ENCODE measurements at regions not wholly inside any gene's neighbourhood (a gene's known extent, or its start where the extent isn't known, plus 50 kb on each side); places are given as distances from the start of the nearest gene placed in this dataset.

GRCh38 chrX:16466640-16467432, 183.1 kb upstream of the S100G start:
- no peaks in the 10 kb centered on the region for H3K36me3 Mint-ChIP-seq
- H3K27ac Mint-ChIP-seq = no peak overlapping the region
- POLR2A ChIA-PET = no interaction called here
- no peak overlapping the region for H3K4me3 Mint-ChIP-seq
- H3K9me3 Mint-ChIP-seq = no peaks in the 10 kb centered on the region
- DNase-seq = no peak
- H3K27me3 Mint-ChIP-seq = no peaks in the 10 kb centered on the region
- no peak for ATAC-seq (ENCODE audit: low read depth)
- peaks cover 1% of the 10 kb centered on the region for H3K4me1 Mint-ChIP-seq

- DNase-seq (no peak), ATAC-seq (ENCODE audit: low read depth) (no peak)
- POLR2A ChIA-PET = no interaction called here
- no peak overlapping the region for H3K4me3 Mint-ChIP-seq
- H3K36me3 Mint-ChIP-seq = no peaks in the 10 kb centered on the region
- H3K27ac Mint-ChIP-seq = no peak overlapping the region
- H3K27me3 Mint-ChIP-seq = peaks cover 2% of the 10 kb centered on the region
- peaks cover 7% of the 10 kb centered on the region for H3K4me1 Mint-ChIP-seq
- H3K9me3 Mint-ChIP-seq = no peaks in the 10 kb centered on the region
These were observed 180.1 kb upstream of the S100G start for GRCh38 chrX:16469870-16470269.

- Mint-ChIP-seq H3K27me3 (peaks cover 2% of the 10 kb centered on the region), H3K4me3 (no peak overlapping the region), H3K36me3 (no peaks in the 10 kb centered on the region), H3K4me1 (peaks cover 7% of the 10 kb centered on the region), H3K9me3 (no peaks in the 10 kb centered on the region), H3K27ac (peak overlapping the region; percentile 40)
- POLR2A ChIA-PET = no interaction called here
- DNase-seq (no peak), ATAC-seq (ENCODE audit: low read depth) (no peak)
These were observed 177.6 kb upstream of the S100G start for GRCh38 chrX:16472345-16472744.

- H3K27me3 Mint-ChIP-seq = peaks cover 2% of the 10 kb centered on the region
- H3K4me3 Mint-ChIP-seq = no peak overlapping the region
- POLR2A ChIA-PET = no interaction called here
- DNase-seq (no peak), ATAC-seq (ENCODE audit: low read depth) (no peak)
- peaks cover 1% of the 10 kb centered on the region for H3K9me3 Mint-ChIP-seq
- no peak overlapping the region for H3K27ac Mint-ChIP-seq
- peaks cover 7% of the 10 kb centered on the region for H3K4me1 Mint-ChIP-seq
- no peaks in the 10 kb centered on the region for H3K36me3 Mint-ChIP-seq
These were observed 175.4 kb upstream of the S100G start for GRCh38 chrX:16474511-16474910.

- Mint-ChIP-seq H3K36me3 (no peaks in the 10 kb centered on the region), H3K27ac (no peak overlapping the region), H3K9me3 (peaks cover 1% of the 10 kb centered on the region), H3K4me1 (peaks cover 7% of the 10 kb centered on the region), H3K27me3 (peaks cover 2% of the 10 kb centered on the region), H3K4me3 (no peak overlapping the region)
- ATAC-seq (ENCODE audit: low read depth) (no peak), DNase-seq (no peak)
- POLR2A ChIA-PET = no interaction called here
These were observed 173.9 kb upstream of the S100G start for GRCh38 chrX:16476009-16476408.

GRCh38 chrX:16476692-16477091, 173.3 kb upstream of the S100G start:
- no peak for DNase-seq
- H3K4me1 Mint-ChIP-seq = peaks cover 6% of the 10 kb centered on the region
- H3K27me3 Mint-ChIP-seq = peaks cover 2% of the 10 kb centered on the region
- no peaks in the 10 kb centered on the region for H3K36me3 Mint-ChIP-seq
- POLR2A ChIA-PET = no interaction called here
- no peak overlapping the region for H3K4me3 Mint-ChIP-seq
- H3K9me3 Mint-ChIP-seq = peaks cover 1% of the 10 kb centered on the region
- no peak for ATAC-seq (ENCODE audit: low read depth)
- no peak overlapping the region for H3K27ac Mint-ChIP-seq

GRCh38 chrX:16479206-16479869, 170.6 kb upstream of the S100G start:
- no peak for ATAC-seq (ENCODE audit: low read depth)
- POLR2A ChIA-PET = no interaction called here
- Mint-ChIP-seq H3K27me3 (no peaks in the 10 kb centered on the region), H3K36me3 (no peaks in the 10 kb centered on the region), H3K4me1 (peaks cover 4% of the 10 kb centered on the region), H3K4me3 (no peak overlapping the region), H3K27ac (no peak overlapping the region), H3K9me3 (peaks cover 1% of the 10 kb centered on the region)
- DNase-seq = no peak

GRCh38 chrX:16480049-16480448, 169.9 kb upstream of the S100G start:
- Mint-ChIP-seq H3K4me1 (peaks cover 10% of the 10 kb centered on the region), H3K27ac (no peak overlapping the region), H3K4me3 (no peak overlapping the region), H3K27me3 (no peaks in the 10 kb centered on the region), H3K9me3 (peaks cover 1% of the 10 kb centered on the region), H3K36me3 (no peaks in the 10 kb centered on the region)
- DNase-seq = no peak
- POLR2A ChIA-PET = no interaction called here
- ATAC-seq (ENCODE audit: low read depth) = no peak

DNA sequence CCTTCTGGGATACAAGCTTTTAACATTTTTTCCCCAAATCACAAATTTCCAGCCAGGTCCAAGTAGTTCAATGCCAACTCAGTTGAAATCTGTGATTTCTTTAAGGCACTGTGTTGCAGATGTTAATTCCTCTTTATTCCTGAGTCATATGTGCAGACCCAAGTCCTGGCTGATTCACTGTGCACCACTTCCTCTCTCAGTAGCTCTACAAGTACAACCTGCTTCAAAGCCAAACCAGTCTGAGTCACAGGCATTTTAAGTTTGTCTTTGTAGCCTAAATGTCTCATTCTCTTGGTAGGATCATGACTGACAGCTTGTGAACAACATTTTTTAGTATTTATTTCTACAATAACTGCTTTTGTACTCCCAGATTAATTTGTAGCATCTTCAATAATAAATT, 165.6 kb upstream of the S100G start:
- DNase-seq (no peak), ATAC-seq (ENCODE audit: low read depth) (peak; percentile 100)
- Mint-ChIP-seq H3K27me3 (no peaks in the 10 kb centered on the region), H3K27ac (no peak overlapping the region), H3K4me1 (peaks cover 10% of the 10 kb centered on the region), H3K9me3 (no peaks in the 10 kb centered on the region), H3K36me3 (peaks cover 1% of the 10 kb centered on the region), H3K4me3 (no peak overlapping the region)
- POLR2A ChIA-PET = no interaction called here

- Mint-ChIP-seq H3K27me3 (no peaks in the 10 kb centered on the region), H3K4me1 (peaks cover 10% of the 10 kb centered on the region), H3K9me3 (no peaks in the 10 kb centered on the region), H3K4me3 (no peak overlapping the region), H3K27ac (no peak overlapping the region), H3K36me3 (peaks cover 1% of the 10 kb centered on the region)
- POLR2A ChIA-PET = no interaction called here
- no peak for DNase-seq
- ATAC-seq (ENCODE audit: low read depth) = no peak
These were observed 162.2 kb upstream of the S100G start for GRCh38 chrX:16487620-16488385.

DNA sequence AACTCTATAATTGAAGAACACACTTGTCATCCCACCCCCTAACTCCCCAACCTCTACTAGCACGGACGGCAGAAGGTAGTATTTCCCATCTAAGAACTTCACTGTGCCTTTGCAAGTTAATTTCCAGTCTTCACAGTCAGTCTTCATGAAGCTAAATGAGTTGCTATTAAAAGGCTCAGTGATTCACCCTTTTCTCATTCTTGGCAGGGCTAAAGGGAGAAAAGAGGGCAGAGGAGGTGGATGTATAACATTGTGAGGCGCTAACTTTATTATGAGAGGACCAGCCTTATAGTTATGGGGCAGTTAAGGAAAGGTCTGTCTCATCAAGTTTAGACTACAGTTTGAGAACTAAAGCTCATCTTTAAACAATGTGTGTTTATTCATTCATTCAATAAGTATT, 161.0 kb upstream of the S100G start:
- Mint-ChIP-seq H3K27me3 (no peaks in the 10 kb centered on the region), H3K36me3 (peaks cover 1% of the 10 kb centered on the region), H3K27ac (no peak overlapping the region), H3K4me3 (no peak overlapping the region), H3K4me1 (peaks cover 10% of the 10 kb centered on the region), H3K9me3 (no peaks in the 10 kb centered on the region)
- no peak for DNase-seq
- POLR2A ChIA-PET = no interaction called here
- no peak for ATAC-seq (ENCODE audit: low read depth)

GRCh38 chrX:16491461-16491860, 158.5 kb upstream of the S100G start:
- H3K4me3 Mint-ChIP-seq = no peak overlapping the region
- H3K27ac Mint-ChIP-seq = no peak overlapping the region
- H3K27me3 Mint-ChIP-seq = no peaks in the 10 kb centered on the region
- ATAC-seq (ENCODE audit: low read depth) (no peak), DNase-seq (no peak)
- H3K9me3 Mint-ChIP-seq = no peaks in the 10 kb centered on the region
- H3K4me1 Mint-ChIP-seq = no peaks in the 10 kb centered on the region
- POLR2A ChIA-PET = no interaction called here
- H3K36me3 Mint-ChIP-seq = peaks cover 1% of the 10 kb centered on the region

- POLR2A ChIA-PET = no interaction called here
- Mint-ChIP-seq H3K27ac (no peak overlapping the region), H3K4me1 (no peaks in the 10 kb centered on the region), H3K36me3 (no peaks in the 10 kb centered on the region), H3K9me3 (no peaks in the 10 kb centered on the region), H3K4me3 (no peak overlapping the region), H3K27me3 (peaks cover 2% of the 10 kb centered on the region)
- no peak for DNase-seq
- ATAC-seq (ENCODE audit: low read depth) = no peak
These were observed 153.8 kb upstream of the S100G start for GRCh38 chrX:16496175-16496574.

Data from activated naive CD8-positive, alpha-beta T cell treated with anti-CD3 and anti-CD28 coated beads, Interleukin-2, amount 10 ng/mL, durations not matched to agents 7 days and 5 days (primary cell).